HG02973 (cell line): ENCODE measurements at regions not wholly inside any gene's neighbourhood (a gene's known extent, or its start where the extent isn't known, plus 50 kb on each side); places are given as distances from the start of the nearest gene placed in this dataset.
"Not testable (repeated sequence)": the region's sequence is repeated elsewhere in the genome, so short reads cannot be mapped to it uniquely, and the experiment has no call there.

Experiments
- ATAC-seq: cut with Tn5 transposase; IDR thresholded peaks from one replicate; pipeline ENCODE4 v1.9.1; 2021; ENCODE audit warnings: moderate library complexity; ENCODE audit not compliant: unreplicated experiment

DNA sequence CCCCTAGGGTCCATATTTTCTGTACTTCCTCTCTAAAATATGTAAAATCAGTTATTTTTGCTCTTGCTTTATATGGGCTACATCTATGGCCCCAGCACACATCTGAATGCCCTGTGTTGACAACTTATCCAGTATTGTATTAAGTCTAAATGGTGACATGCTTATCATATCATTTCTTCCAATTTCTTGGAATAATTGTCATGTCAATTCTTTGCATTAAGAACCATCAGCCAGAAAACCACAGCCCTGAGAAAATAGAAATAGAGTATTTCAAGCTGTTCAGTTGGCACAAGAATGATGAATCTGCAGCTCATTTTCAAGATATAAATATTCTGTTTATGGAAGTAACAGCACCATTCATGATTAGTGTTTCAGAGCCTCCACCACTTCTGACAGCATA lies 421.8 kb downstream of the RPIA start:
- ATAC-seq: not testable (repeated sequence)

DNA sequence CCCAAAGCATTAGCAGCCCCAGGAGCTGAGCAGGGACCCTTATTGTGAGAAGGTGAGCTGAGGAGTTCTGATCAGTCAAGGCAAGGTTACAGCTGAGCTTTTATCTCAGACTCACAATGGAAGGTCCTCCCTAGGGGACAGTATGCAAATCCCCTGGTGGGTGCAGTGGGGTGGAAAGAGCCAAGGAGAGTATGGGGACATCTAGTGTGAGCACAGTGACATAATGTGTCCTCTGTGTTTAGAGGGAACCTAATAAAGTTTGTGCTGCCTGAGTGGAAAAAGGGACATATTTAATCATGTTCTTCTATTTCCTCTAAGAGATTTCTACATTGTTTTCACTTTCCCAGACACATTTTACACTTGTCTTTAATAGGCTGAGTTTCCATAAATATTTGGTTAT lies 438.0 kb downstream of the RPIA start:
- ATAC-seq: not testable (repeated sequence)

DNA sequence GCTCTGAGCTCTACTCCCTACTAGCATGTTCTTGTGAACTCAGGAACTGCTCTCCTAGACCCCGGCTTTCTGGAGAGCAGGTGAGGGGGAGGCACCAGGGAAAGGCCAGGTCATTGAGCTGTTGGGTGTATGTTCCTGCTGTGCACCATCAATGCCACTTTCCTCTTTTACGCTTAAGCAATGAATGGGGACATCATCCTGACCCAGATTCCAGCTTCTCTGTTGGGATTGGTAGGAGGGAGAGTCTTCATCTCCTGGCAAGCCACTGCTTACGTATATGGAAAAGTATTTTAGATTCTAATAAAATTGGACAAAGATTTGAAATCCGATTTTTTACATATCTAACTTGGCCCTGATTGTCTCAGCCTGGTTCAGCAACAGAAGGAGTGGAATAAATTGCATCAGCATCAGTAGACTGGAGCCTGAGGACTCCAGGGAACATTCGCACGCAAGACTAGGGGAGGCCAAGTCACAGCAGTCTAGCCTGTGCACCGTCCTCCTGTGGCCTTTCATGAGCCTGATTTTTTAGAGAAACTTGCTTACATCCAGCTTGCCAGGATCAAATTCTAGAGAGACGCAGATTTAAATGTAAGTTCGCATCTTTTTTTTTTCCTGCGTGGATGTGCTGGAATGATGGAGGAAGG lies 439.3 kb downstream of the RPIA start:
- ATAC-seq: not testable (repeated sequence)

DNA sequence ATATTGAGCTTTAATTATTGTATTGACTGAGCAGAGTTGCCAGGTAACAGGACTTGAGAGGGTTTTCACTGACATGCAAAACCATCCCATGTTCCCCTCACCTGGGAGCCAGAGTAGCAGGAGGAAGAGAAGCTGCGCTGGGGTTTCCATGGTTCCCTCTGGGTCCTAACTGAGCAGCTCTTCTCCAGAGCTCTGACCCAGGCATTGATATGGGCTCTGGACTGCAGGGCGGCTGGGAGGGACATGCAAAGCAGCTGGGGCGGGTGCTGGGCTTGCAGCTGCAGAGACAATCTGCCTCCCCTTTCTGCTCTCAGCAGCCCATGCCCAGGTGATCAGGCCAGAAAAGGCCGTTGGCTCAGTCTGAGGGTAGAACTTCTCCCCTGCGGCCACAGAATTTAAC lies 451.5 kb downstream of the RPIA start:
- not testable (repeated sequence) for ATAC-seq

DNA sequence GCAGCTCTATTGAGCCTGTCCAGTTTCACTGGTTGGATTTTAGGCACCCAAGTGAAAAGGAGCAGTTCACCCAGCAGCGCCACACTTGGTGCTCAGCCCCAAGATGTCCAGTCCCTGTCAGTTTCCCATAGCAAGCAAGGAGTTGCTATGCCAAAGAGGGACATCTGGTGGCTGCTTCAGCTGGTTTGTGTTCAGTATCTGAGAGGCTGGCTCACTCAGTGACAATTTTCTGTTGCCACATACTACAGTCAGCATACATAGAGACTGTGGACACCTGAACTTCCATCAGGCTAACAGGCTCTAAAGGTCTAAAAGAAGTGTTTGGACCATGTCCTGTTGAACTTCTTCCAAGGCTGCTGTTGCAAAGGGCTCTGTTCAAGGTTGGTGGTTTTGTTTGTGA lies 453.9 kb downstream of the RPIA start:
- not testable (repeated sequence) for ATAC-seq

DNA sequence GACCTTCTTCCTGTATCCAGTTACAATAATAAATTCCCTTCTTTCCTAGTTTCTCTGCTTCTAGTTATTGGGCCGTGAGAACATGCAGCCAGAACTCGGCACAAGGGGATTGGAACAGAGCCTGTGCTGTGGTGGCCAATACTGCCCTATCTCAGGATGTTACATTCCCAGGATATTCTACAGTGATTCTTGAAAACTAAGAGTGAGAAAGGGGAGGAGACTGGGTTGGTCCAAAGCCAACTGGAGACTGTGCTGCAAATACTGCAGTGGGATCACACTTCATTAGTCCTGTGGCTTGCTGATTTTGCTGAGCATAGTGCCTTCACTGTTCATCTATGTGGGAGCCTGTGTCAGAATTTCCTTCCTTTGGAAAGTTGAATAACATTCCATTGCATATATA lies 456.8 kb downstream of the RPIA start:
- ATAC-seq: not testable (repeated sequence)

DNA sequence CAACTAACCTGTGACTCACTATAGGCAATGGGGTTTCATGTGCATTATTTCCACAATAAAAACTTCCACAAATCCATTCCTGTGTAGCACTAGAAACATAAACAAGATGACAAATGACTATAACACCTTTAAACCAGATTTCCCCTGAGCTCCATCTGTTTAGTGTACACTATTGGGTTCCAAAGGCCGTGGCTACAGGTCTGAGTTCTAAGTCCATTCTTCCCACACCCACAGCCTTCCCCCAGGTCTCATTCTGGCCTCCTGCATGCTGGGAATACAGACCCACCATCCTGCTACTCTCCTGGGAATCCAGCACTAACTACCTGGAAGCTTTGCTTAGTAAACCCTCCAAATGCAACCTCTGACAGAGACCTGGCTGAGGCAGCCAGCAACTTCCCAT lies 460.2 kb downstream of the RPIA start:
- not testable (repeated sequence) for ATAC-seq

DNA sequence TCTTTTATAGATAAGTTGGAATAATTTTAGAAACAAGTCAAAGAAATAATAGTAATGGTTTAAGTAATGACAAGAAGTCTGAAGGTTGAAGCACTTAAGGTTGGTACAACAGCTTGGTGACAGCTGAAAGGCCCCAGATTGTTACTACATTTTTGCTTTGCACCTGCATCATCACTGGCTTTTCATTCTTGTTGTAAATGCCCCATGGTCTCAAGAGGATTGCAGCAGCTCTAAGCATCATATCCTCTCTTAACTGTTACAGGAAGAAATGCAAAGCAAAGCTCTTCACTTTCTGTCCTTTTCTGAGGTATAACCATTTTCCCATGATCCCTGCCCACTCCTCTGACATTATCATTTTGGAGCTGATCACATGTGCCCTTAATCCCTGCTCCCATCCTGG lies 461.0 kb downstream of the RPIA start:
- not testable (repeated sequence) for ATAC-seq

DNA sequence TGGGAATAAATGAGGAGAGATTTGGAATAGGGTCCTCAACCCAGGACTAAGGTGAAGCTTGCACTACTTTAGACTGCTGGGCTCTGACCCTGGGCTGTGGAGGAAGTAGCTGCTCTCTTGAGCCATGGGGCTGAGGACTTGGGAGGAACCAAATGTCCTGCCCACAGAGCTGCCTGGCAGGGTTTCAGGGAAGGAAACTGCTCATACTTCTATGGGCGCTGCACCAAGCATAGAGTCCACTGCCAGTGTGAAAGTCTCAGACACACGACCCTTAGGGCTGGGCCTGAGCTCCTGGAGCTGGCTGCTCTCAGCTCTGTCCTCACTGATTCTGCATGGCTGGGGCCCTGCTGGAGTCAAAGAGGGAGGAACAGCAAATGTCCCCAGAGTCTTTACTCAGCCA lies 461.7 kb downstream of the RPIA start:
- not testable (repeated sequence) for ATAC-seq

DNA sequence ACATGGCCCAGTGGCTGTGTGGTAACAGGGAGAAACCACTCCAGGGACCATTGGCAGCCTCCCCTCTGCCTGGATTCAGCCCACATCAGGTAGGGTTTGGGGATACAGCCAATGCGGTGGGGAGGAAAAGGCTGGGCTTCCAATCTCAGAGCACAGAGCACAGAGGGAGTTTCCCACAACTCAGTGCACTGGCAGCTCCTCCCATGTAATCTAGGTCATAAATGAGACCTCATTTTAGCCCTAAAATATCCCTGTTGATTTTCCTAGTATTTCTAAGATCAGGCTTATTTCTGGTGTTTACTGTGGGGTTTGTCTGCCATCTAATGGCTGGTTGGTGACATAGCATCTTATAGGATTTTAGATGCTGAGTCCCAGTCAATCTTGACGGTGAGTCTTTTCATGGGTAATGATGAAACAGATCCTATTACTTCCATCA lies 462.8 kb downstream of the RPIA start:
- not testable (repeated sequence) for ATAC-seq

DNA sequence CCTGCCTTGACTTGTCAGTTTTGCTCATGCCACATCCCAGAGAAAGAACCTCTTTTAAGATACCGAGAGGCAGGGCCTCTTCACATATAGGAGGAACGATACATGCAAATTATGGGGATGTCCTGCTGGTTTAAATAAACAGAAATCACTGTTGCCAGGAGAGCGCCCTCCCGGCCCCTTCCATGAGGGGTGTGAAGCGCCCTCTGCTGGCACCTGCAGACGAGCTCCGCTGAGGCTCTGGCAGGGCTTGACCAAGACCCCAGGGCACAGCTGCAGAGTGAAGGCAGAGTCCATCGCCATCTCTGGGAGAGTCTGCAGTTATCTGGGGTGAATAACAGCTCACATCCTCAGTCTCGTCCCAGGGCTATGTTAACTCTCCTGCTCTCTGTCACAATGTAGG lies 468.8 kb downstream of the RPIA start:
- ATAC-seq: not testable (repeated sequence)

DNA sequence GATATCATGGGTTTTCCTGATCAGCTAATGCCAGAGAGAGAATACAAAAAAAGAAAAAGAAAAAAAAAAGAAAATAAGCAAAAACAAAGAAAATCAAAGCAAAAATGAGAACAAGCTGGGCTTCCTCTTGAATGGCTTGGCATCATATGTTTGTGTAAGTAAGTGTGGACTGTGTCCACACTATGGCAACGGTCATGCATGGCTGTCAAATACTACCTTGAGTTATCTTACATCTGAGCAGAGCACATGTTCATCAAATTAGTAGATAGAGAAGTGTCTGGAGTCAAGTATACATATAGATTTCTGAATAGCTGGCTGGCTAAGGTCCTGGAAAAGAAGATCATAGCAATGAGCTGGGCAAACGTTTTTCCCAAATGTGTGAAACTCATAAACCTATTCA lies 470.2 kb downstream of the RPIA start:
- ATAC-seq: not testable (repeated sequence)

DNA sequence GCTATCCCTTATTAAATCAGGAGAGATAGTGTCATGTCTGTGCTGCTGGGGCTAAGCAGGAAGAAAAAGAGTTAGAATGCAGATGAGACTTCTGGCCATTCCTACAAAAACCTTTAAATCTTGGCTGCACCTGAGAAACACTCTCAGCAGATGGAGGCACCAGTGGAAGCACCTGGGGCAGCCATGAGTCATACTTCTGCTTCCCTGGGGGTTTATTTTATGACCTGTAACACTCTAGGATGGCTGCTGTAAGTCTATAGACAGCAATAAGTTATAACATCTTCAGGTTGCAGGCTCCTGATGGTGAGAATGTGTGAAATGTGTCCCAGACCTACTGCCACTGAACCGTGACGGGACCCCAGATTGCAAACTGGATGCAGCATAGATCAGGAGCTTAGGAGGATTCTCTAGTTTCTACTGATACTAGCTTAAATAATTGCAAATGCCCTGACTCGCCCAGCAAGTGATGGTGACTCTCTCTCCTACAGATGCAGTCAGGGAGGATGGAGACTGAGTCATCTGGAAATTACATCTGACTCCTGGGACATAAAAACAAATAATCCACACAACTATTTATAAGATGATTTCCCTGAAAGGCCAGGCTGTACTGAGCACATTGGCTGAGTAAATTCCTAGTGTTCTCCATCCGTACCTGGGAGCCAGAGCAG lies 479.2 kb downstream of the RPIA start:
- ATAC-seq: not testable (repeated sequence)

DNA sequence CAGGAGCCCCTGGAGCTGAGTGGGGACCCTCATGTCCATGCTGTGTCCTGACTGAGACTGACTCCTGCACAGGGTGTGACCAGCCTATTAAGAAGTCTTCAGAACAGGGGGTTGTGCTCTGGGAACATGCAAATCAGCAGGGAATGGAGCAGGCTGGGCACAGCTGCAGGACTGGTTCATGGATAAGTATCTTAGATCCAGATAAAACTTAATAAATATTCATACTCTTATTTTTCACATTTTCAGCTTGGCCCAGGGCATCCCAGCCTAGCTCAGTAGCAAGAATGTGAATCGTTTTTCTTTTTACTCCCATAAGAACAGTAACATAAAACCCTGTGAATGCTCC lies 479.7 kb downstream of the RPIA start:
- ATAC-seq: not testable (repeated sequence)

DNA sequence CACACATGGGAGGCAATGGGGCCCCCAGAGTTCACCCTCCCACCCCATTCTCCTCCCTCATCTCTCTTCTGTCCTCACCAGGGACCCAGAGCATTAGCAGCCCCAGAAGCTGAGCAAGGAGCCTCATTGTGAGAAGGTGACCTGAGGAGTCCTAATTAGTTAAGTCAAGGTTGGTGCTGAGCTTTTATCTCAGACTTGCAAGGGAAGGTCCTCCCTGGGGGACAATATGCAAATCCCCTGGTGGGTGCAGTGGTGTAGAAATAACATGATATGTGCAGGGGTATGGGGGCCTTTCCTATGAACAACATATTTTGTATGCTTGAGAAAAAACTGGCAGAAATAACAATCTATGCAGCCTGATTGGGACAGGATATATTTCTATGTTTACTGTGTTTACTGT lies 485.5 kb downstream of the RPIA start:
- ATAC-seq: not testable (repeated sequence)

DNA sequence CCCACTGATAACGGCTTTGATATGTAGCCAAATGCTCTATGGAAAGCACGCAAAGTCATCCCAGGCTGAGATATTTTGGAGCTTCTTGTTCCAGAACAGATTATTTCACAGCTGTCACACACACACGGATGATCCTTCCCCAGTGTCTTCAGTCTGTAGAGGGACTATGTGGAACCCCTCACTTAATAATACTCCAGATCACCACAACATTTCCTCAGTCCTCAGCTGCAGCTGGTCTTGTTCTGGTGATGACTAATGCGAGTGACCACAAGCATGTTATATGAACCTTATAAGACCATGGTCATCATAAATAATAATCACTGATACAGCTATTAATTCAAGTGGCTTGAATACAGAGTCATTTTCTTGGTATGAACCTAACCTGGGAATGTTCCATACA lies 490.7 kb downstream of the RPIA start:
- not testable (repeated sequence) for ATAC-seq

DNA sequence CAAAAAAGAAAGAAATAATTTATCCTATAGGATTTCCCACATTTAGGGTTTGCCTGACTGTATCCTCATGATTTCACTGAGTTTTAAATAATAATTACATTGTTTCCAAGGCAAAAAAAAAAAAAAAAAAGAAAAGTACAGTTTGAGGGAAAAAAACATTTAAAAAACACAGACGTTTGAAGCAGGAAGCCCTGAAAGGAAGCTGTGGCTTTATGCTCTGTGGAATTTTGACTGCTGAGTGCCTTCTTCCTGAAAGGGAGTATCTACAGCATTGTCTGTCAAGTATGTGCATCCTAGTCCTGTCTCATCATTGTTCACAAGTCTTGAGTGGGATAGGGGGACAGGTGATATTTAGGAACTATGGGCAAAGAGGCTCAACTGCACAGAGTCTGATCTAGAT lies 493.3 kb downstream of the RPIA start:
- not testable (repeated sequence) for ATAC-seq

DNA sequence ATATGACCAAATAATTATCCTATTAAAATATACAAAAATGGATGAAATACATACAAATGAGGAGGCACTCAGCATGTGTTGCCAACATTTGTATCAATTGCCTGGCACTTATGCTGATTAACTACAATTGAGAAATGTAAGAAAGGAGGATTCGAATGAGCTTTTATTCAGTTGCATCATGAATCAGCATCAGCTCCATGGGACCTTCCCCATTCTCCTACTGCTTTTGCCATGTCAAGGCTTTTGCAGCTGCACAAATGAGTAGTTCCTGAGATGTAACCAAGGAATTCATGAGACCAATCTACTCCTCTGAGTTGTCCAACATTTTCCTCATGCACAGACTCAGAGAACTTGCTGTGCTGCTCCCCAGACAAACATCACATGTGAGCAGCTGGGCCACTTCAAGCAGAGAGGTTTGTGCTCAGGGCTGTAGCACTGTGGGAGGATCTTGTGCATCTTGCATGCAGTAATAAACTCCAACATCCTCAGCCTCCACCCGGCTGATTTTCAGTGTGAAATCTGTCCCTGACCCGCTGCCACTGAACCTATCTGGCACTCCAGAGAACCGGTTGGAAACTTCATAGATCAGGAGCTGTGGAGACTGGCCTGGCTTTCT lies 504.3 kb downstream of the RPIA start:
- ATAC-seq: not testable (repeated sequence)

DNA sequence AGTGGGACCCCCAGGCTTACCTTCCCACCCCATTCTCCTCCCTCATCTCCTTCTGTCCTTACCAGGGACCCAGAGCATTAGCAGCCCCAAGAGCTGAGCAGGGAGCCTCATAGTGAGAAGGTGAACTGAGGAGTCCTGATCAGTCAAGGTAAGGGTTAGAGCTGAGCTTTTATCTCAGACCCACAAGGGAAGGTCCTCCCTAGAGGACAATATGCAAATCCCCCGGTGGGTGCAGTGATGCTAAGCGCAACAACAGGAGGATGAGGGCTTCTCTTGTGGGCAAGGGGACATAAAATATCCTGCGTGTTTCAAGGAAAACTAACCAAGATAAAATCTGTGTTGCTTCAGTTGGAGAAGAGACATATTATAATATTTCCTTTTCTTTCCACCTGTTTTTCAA lies 505.2 kb downstream of the RPIA start:
- not testable (repeated sequence) for ATAC-seq

DNA sequence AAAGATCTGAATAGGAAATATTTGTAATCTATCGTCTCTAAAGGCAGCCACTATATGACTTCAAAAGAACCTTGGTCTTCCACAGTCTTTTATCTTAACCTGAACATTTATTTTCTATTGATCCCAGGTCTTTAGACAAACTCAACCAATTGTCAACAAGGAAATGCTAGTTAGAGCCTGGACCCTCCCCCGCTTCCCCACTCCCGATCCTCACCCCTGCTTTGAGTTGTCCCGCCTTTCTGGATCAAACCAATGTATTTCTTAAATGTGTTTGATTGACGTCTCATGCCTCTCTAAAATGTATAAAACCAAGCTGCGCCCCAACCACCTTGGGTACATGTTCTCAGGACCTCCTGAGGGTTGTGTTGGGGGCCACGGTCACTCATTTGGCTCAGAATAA lies 506.6 kb downstream of the RPIA start:
- ATAC-seq: not testable (repeated sequence)

DNA sequence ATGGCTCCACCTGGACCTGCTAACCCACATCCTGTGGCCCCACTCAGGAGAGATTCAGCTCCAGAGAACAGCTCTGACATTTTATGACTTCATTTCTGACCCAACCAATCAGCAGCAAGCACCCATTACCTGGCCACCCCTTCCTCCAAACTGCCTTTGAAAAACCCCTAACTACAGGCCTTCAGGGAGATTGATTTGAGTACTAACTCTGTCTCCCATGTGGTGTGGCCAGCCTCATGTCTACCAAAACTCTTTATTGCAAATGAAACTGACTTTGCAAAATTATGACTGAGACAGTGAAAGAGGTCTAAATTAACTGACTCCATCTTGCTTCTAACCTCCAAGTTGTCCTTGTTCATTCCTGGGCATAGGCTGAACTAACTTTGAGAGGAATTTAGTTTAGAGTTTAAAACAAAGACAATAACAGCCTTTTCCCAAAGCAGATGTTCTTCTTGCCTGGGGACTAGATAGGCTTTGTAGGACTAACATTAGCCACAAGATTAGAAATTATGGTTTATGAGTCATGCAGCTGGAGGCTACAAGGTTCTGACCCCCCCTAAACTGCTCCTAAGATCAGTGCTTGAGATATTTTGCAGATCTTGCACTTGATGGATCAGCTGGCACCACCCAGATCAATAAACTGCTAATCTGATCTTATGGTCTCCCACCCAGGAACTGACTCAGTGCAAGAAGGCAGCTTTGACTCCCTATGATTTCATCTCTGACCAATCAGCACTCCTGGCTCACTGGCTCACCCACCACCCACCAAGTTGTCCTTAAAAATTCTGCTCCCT lies 508.2 kb downstream of the RPIA start:
- not testable (repeated sequence) for ATAC-seq

DNA sequence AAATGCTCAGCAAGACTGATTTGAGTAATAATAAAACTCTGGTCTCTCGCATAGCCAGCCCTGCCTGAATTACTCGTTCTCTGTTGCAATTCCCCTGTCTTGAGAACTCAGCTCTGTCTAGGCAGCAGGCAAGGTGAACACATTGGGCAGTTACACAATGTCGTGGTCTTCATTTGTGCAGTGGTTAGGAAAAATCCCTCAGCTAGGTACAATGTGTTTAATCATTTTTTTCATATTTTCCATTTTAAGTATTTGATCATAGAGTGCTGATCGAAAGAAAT lies 508.7 kb downstream of the RPIA start:
- not testable (repeated sequence) for ATAC-seq
